ENCODE measurements at regions not wholly inside any gene's neighbourhood (a gene's known extent, or its start where the extent isn't known, plus 50 kb on each side); places are given as distances from the start of the nearest gene placed in this dataset.

GRCh38 chr6:134415656-134416055, 97.7 kb upstream of the SGK1 start:
- Histone ChIP-seq H3K36me3 (no peaks in the 10 kb centered on the region), H3K27me3 (no peaks in the 10 kb centered on the region), H3K9me3 (peaks cover 0 to 22% (median 3%) of the 10 kb centered on the region in 12 donors), H3K4me1 (peaks cover 0 to 38% (median 2%) of the 10 kb centered on the region in 12 donors), H3K27ac (peak overlapping the region in 10 of 12 donors; percentile 18 to 78 (median 64)), H3K4me3 (no peak overlapping the region)
- ATAC-seq (no peak), DNase-seq (no peak)
- intact Hi-C loops (cut with DNase I) = loop anchor here in 2 of 10 donors (5.0 to 10.0 kb wide), 3 partner anchors 71 to 307 kb away; no protein-coding TSS in a partner anchor
- 84 to 87% (median 86%) methylated on average over 4 of the region's 4 CpGs for WGBS, 4 donors
- TF ChIP-seq CTCF (IDR thresholded peaks at IDR 0.05) (no peak), POLR2A (IDR thresholded peaks at IDR 0.05) (no peak)

GRCh38 chr6:134415194-134415593, 97.3 kb upstream of the SGK1 start:
- H3K4me1 ChIP-seq = peaks cover 0 to 36% (median 2%) of the 10 kb centered on the region in 12 donors
- intact Hi-C loops (cut with DNase I) = loop anchor here in 2 of 10 donors (5.0 to 10.0 kb wide), 3 partner anchors 70 to 307 kb away; no protein-coding TSS in a partner anchor
- H3K36me3 ChIP-seq = no peaks in the 10 kb centered on the region
- no peak for ATAC-seq
- TF ChIP-seq POLR2A (IDR thresholded peaks at IDR 0.05) = no peak
- TF ChIP-seq CTCF (IDR thresholded peaks at IDR 0.05) = no peak
- no peak for DNase-seq
- H3K4me3 ChIP-seq = no peak overlapping the region
- peaks cover 0 to 22% (median 3%) of the 10 kb centered on the region in 12 donors for H3K9me3 ChIP-seq
- H3K27ac ChIP-seq = peak overlapping the region in 10 of 12 donors; percentile 18 to 78 (median 64)
- H3K27me3 ChIP-seq = no peaks in the 10 kb centered on the region
- WGBS, 4 donors = 52 to 68% (median 63%) methylated on average over 4 of the region's 4 CpGs

GRCh38 chr6:134414793-134415192, 96.9 kb upstream of the SGK1 start:
- 50 to 75% (median 64%) methylated on average over 7 of the region's 7 CpGs for WGBS, 4 donors
- ATAC-seq (peak; percentile 60 to 94 (median 68)), DNase-seq (peak in 3 of 5 donors; percentile 41 to 45 (median 45))
- H3K36me3 ChIP-seq = no peaks in the 10 kb centered on the region
- intact Hi-C loops (cut with DNase I) = loop anchor here in 4 of 10 donors (5.0 to 10.0 kb wide), 5 partner anchors 62 to 308 kb away; no protein-coding TSS in a partner anchor
- H3K27me3 ChIP-seq = no peaks in the 10 kb centered on the region
- peaks cover 0 to 36% (median 2%) of the 10 kb centered on the region in 12 donors for H3K4me1 ChIP-seq
- H3K27ac ChIP-seq = peak overlapping the region in 11 of 12 donors; percentile 36 to 88 (median 66)
- H3K4me3 ChIP-seq = no peak overlapping the region
- peaks cover 0 to 22% (median 3%) of the 10 kb centered on the region in 12 donors for H3K9me3 ChIP-seq
- TF ChIP-seq POLR2A (IDR thresholded peaks at IDR 0.05) = no peak
- TF ChIP-seq CTCF (IDR thresholded peaks at IDR 0.05) = no peak

GRCh38 chr6:134413241-134413643, 95.3 kb upstream of the SGK1 start:
- H3K36me3 ChIP-seq = no peaks in the 10 kb centered on the region
- intact Hi-C loops (cut with DNase I) = loop anchor here in 3 of 10 donors (5.0 to 10.0 kb wide), 4 partner anchors 61 to 238 kb away; no protein-coding TSS in a partner anchor
- ATAC-seq = peak in 3 of 4 donors; percentile 17 to 49 (median 28)
- peaks cover 0 to 22% (median 3%) of the 10 kb centered on the region in 12 donors for H3K9me3 ChIP-seq
- peaks cover 0 to 36% (median 2%) of the 10 kb centered on the region in 12 donors for H3K4me1 ChIP-seq
- no peak for TF ChIP-seq CTCF (IDR thresholded peaks at IDR 0.05)
- H3K27ac ChIP-seq = peak overlapping the region in 3 of 12 donors; percentile 60 to 83 (median 78)
- DNase-seq = no peak
- WGBS, 4 donors = 85 to 100% (median 95%) methylated on average over 1 of the region's 1 CpG
- H3K4me3 ChIP-seq = no peak overlapping the region
- no peaks in the 10 kb centered on the region for H3K27me3 ChIP-seq

Data from heart left ventricle (tissue), 16 donors.